Lung (tissue), 11 donors: ENCODE measurements at regions not wholly inside any gene's neighbourhood (a gene's known extent, or its start where the extent isn't known, plus 50 kb on each side); places are given as distances from the start of the nearest gene placed in this dataset.
"Not testable (repeated sequence)": the region's sequence is repeated elsewhere in the genome, so short reads cannot be mapped to it uniquely, and the experiment has no call there.

Source experiments
- ATAC-seq: fragments of 200-7000 bp; cut with Tn5 transposase; one replicate; pipeline ENCODE4 v1.9.1; 2020; ENCODE audit warnings: moderate number of reproducible peaks; ENCODE audit not compliant: insufficient read depth, low FRiP score
- DNase-seq, 3 donors: peaks; one replicate each; pipeline ENCODE4 v3.0.0-alpha.2; 2013 to 2017
- H3K27ac ChIP-seq, 2 donors: one replicate each; pipeline ENCODE4 v1.5.1; 2013; ENCODE audit warnings: mild to moderate bottlenecking in 2 of 2, moderate library complexity in 2 of 2, control low read depth in 1 of 2, inconsistent platforms in 1 of 2, low read depth in 1 of 2, low read length in 1 of 2
- H3K27me3 ChIP-seq, 3 donors: one replicate each; pipeline ENCODE4 v1.5.1; 2013; ENCODE audit warnings: low read length in 2 of 3; ENCODE audit not compliant: control insufficient read depth in 3 of 3, insufficient read depth in 3 of 3
- H3K36me3 ChIP-seq, 4 donors: one replicate each; pipeline ENCODE4 v1.5.1; 2013; ENCODE audit warnings: low read length in 4 of 4, mild to moderate bottlenecking in 1 of 4, moderate library complexity in 1 of 4; ENCODE audit not compliant: control insufficient read depth in 4 of 4, insufficient read depth in 4 of 4
- H3K4me1 ChIP-seq, 5 donors: one replicate each; pipeline ENCODE4 v1.5.1; 2013; ENCODE audit warnings: low read length in 5 of 5, mild to moderate bottlenecking in 2 of 5, moderate library complexity in 1 of 5; ENCODE audit not compliant: control insufficient read depth in 5 of 5, insufficient read depth in 5 of 5
- H3K4me3 ChIP-seq: one replicate; pipeline ENCODE4 v1.5.1; 2013; ENCODE audit warnings: mild to moderate bottlenecking, control low read depth, moderate library complexity
- H3K9ac ChIP-seq, 2 donors: one replicate each; pipeline ENCODE4 v1.5.1; 2013; ENCODE audit warnings: low read length in 2 of 2, control low read depth in 1 of 2; ENCODE audit not compliant: insufficient read depth in 1 of 2
- H3K9me3 ChIP-seq, 4 donors: one replicate each; pipeline ENCODE4 v1.5.1; 2013; ENCODE audit warnings: low read length in 3 of 4, mild to moderate bottlenecking in 1 of 4, moderate library complexity in 1 of 4; ENCODE audit not compliant: control insufficient read depth in 4 of 4, insufficient read depth in 3 of 4
- CTCF ChIP-seq: IDR thresholded peaks from 2 replicates; pipeline ENCODE4 v1.5.1; 2012; ENCODE audit warnings: mild to moderate bottlenecking; ENCODE audit errors: control extremely low read depth, extremely low read depth
- WGBS, 2 donors: extraction: QIAGEN DNeasy Blood & Tissue Kit; methylation state at CpG; one replicate each; pipeline ENCODE4 v1.1.7; 2013; 5-methylcytosine and 5-hydroxymethylcytosine counted together
- donor health status: control.
- donor health status: control.
- donor health status: Bipolar disorder and iron deficiency.
- donor health status: healthy.
- donor health status: DM: yes; HTN: yes; CAD: no.

DNA sequence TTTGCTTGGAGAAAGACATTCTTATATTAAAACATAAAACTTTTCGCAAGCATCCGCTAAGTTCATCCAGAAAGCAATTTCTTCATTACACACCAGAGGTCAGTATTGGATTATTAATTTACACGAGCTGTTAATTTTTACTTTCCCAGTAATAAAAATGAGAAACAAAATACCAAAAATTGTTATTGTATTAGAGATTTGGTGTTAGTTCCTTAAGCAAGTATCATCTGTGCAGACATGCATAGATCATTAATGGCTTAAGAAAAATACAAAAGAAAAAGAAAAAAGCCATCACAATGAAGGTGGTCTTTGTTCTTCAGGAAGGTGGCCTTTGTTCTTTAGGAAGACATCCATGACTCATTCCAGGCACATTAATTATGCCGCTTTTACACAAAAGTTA lies 53.6 kb upstream of the HNMT start:
- H3K9me3 ChIP-seq: no peaks in the 10 kb centered on the region
- WGBS, 2 donors: 40 to 57% methylated on average over 4 of the region's 4 CpGs
- H3K4me1 ChIP-seq: peaks cover 0 to 6% (median 0%) of the 10 kb centered on the region in 5 donors
- peak in 2 of 3 donors; percentile 53 to 56 for DNase-seq
- no peak for ATAC-seq
- no peaks in the 10 kb centered on the region for H3K36me3 ChIP-seq
- no peak overlapping the region for H3K9ac ChIP-seq
- no peaks in the 10 kb centered on the region for H3K27me3 ChIP-seq
- no peak for TF ChIP-seq CTCF
- H3K4me3 ChIP-seq: no peak overlapping the region
- H3K27ac ChIP-seq: no peak overlapping the region

- Histone ChIP-seq H3K4me3 (no peak overlapping the region), H3K36me3 (no peaks in the 10 kb centered on the region), H3K27me3 (no peaks in the 10 kb centered on the region), H3K27ac (no peak overlapping the region), H3K9ac (no peak overlapping the region), H3K9me3 (no peaks in the 10 kb centered on the region), H3K4me1 (peaks cover 0 to 6% (median 0%) of the 10 kb centered on the region in 5 donors)
- ATAC-seq: no peak
- WGBS, 2 donors: 83 to 84% methylated on average over 2 of the region's 2 CpGs
- TF ChIP-seq CTCF: no peak
- DNase-seq: peak in 2 of 3 donors; percentile 47 to 53
Observed at GRCh38 chr2:137912371-137912770, 51.9 kb upstream of the HNMT start.

- TF ChIP-seq CTCF: no peak
- Histone ChIP-seq H3K4me1 (peaks cover 0 to 6% (median 0%) of the 10 kb centered on the region in 5 donors), H3K36me3 (no peaks in the 10 kb centered on the region), H3K4me3 (no peak overlapping the region), H3K27me3 (no peaks in the 10 kb centered on the region), H3K9ac (no peak overlapping the region), H3K27ac (no peak overlapping the region), H3K9me3 (no peaks in the 10 kb centered on the region)
- ATAC-seq (no peak), DNase-seq (no peak)
- WGBS, 2 donors: 84 to 89% methylated on average over 4 of the region's 4 CpGs
Observed at GRCh38 chr2:137913169-137913568, 51.1 kb upstream of the HNMT start.

GRCh38 chr2:137913648-137914047 lies 50.6 kb upstream of the HNMT start:
- ATAC-seq, H3K4me1 ChIP-seq, H3K9ac ChIP-seq: not testable (repeated sequence)

More at GRCh38 chr2:137913648-137914047, 50.6 kb upstream of the HNMT start:
- not testable (repeated sequence) for H3K9me3 ChIP-seq, H3K36me3 ChIP-seq, H3K27ac ChIP-seq, H3K27me3 ChIP-seq, H3K4me3 ChIP-seq
- 83 to 87% methylated on average over 2 of the region's 2 CpGs for WGBS, 2 donors
- peak in 2 of 3 donors; percentile 17 to 20 for DNase-seq
